ENCODE measurements at regions not wholly inside any gene's neighbourhood (a gene's known extent, or its start where the extent isn't known, plus 50 kb on each side); places are given as distances from the start of the nearest gene placed in this dataset.

DNA sequence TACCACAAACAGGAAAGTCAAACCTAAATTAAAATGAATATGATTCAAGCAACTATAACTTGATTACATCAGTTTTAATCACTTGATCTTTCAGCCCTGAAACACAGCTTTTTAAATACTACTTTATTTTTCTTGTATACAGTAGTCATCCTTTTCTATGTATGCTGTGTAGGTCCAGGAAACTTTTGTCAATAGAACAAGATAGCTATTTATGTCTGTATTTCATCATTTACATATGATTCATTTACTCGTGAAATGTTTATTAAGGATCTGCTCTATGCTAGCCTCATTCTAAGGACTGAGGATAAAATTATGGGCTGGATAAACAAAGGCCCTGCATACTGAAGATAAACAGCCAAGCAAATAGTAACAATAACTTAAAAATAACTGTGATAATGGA lies 930.2 kb downstream of the TFAP2A start:
- Histone ChIP-seq H3K27me3 (ENCODE audit: control insufficient read depth, insufficient read depth, low read length) (no peaks in the 10 kb centered on the region), H3K23ac (ENCODE audit: low read depth, low read length) (no peak overlapping the region), H2BK120ac (ENCODE audit: low read depth, low read length) (no peak overlapping the region), H3K9me3 (ENCODE audit: control insufficient read depth, insufficient read depth, low read length) (no peaks in the 10 kb centered on the region), H4K5ac (ENCODE audit: low read depth, low read length) (no peak overlapping the region), H2BK15ac (ENCODE audit: low read depth, low read length) (no peak overlapping the region), H3K79me1 (ENCODE audit: low read depth in 1 of 2, low read length in 2 of 2) (no peaks in the 10 kb centered on the region), H2AFZ (replicated peaks; ENCODE audit: low read length, poor library complexity) (no peak overlapping the region), H3K4ac (ENCODE audit: low read depth, low read length) (peak overlapping the region; percentile 64; the same call in 1 of the 2 replicates), H2AK5ac (ENCODE audit: low read depth, low read length) (peak overlapping the region; percentile 70), H3K56ac (ENCODE audit: extremely low read depth, insufficient read depth, low read length) (no peak overlapping the region), H3K27ac (ENCODE audit: insufficient read depth, low read length) (no peak overlapping the region), H3K18ac (ENCODE audit: low read depth, low read length) (peak overlapping the region; percentile 39; the same call in 1 of the 2 replicates), H2AK9ac (replicated peaks; ENCODE audit: low read depth, low read length, poor library complexity) (no peak overlapping the region), H3K4me2 (ENCODE audit: low read depth, low read length) (peak overlapping the region; percentile 10; the same call in 1 of the 2 replicates), H2BK20ac (ENCODE audit: low read depth, low read length) (no peak overlapping the region), H3K9me1 (ENCODE audit: insufficient read depth, low read length) (no peaks in the 10 kb centered on the region; the same call in 1 of the 2 replicates), H3K36me3 (ENCODE audit: control insufficient read depth, insufficient read depth, low read length) (no peaks in the 10 kb centered on the region), H3K9ac (ENCODE audit: low read depth, low read length) (no peak overlapping the region), H2BK5ac (ENCODE audit: low read depth, low read length, poor library complexity, severe bottlenecking) (peak overlapping the region; percentile 67), H4K8ac (ENCODE audit: low read depth in 2 of 2, low read length in 2 of 2) (no peak overlapping the region), H4K20me1 (ENCODE audit: insufficient read depth, low read length) (no peaks in the 10 kb centered on the region), H3K14ac (replicated peaks; ENCODE audit: low read depth, low read length) (no peak overlapping the region), H3K4me1 (ENCODE audit: control insufficient read depth, insufficient read depth, low read length) (peaks cover 11% of the 10 kb centered on the region), H3K4me3 (ENCODE audit: insufficient read depth, low read depth, low read length) (no peak overlapping the region), H4K91ac (ENCODE audit: insufficient read depth, low read depth, low read length) (no peak overlapping the region)
- intact Hi-C loops (cut with micrococcal nuclease) (loop anchor here (5.0 kb wide), 2 partner anchors 38 to 502 kb away; no protein-coding TSS in a partner anchor), in situ Hi-C loops (cut with MboI; ENCODE audit: low sequenced_read_pairs) (loop anchor here (25.0 kb wide), 1 partner anchor 1253 kb away; the partner anchor contains the start of gene TMEM14B), dilution Hi-C loops (cut with HindIII; ENCODE audit: low sequenced_read_pairs, unreplicated experiment) (no loop called here)
- POLR2A ChIA-PET (ENCODE audit: unreplicated experiment) = no interaction called here
- WGBS, 2 experiments (ENCODE audit: extremely low coverage in 2 of 2, insufficient read length in 1 of 2) = no CpG with 5 or more reads among the region's 1 CpG
- DNase-seq (peak; percentile 19), ATAC-seq (ENCODE audit: low read depth) (peak; percentile 13; the same call in 1 of the 2 replicates)
- BruUV-seq (replicated peaks) = no TSS peak
- TF ChIP-seq USF2 (IDR thresholded peaks at IDR 0.05; ENCODE audit: low read depth, low read length) (no peak), FOS (IDR thresholded peaks at IDR 0.05; ENCODE audit: low read depth, low read length) (no peak), MAFK (IDR thresholded peaks at IDR 0.05; ENCODE audit: low read depth, low read length) (no peak), SMC3 (IDR thresholded peaks at IDR 0.05; ENCODE audit: low read depth, low read length) (no peak), MXI1 (IDR thresholded peaks at IDR 0.05; ENCODE audit: borderline replicate concordance, low read depth, low read length) (no peak), RAD21 (IDR thresholded peaks at IDR 0.05; ENCODE audit: low read length) (no peak), RCOR1 (IDR thresholded peaks at IDR 0.05; ENCODE audit: insufficient replicate concordance, low read length) (no peak), NFE2L2 (IDR thresholded peaks at IDR 0.05; ENCODE audit: low read depth, low read length) (no peak), MAZ (IDR thresholded peaks at IDR 0.05; ENCODE audit: borderline replicate concordance, low read depth, low read length) (no peak)
- TF ChIP-seq, protein P1, sequence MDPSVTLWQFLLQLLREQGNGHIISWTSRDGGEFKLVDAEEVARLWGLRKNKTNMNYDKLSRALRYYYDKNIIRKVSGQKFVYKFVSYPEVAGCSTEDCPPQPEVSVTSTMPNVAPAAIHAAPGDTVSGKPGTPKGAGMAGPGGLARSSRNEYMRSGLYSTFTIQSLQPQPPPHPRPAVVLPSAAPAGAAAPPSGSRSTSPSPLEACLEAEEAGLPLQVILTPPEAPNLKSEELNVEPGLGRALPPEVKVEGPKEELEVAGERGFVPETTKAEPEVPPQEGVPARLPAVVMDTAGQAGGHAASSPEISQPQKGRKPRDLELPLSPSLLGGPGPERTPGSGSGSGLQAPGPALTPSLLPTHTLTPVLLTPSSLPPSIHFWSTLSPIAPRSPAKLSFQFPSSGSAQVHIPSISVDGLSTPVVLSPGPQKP (IDR thresholded peaks at IDR 0.05; ENCODE audit: borderline replicate concordance, low read depth, low read length) = no peak
- TF ChIP-seq, protein P2, sequence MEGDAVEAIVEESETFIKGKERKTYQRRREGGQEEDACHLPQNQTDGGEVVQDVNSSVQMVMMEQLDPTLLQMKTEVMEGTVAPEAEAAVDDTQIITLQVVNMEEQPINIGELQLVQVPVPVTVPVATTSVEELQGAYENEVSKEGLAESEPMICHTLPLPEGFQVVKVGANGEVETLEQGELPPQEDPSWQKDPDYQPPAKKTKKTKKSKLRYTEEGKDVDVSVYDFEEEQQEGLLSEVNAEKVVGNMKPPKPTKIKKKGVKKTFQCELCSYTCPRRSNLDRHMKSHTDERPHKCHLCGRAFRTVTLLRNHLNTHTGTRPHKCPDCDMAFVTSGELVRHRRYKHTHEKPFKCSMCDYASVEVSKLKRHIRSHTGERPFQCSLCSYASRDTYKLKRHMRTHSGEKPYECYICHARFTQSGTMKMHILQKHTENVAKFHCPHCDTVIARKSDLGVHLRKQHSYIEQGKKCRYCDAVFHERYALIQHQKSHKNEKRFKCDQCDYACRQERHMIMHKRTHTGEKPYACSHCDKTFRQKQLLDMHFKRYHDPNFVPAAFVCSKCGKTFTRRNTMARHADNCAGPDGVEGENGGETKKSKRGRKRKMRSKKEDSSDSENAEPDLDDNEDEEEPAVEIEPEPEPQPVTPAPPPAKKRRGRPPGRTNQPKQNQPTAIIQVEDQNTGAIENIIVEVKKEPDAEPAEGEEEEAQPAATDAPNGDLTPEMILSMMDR (conservative IDR thresholded peaks at IDR 0.05; ENCODE audit: low read depth, low read length) = no peak
- CTCF ChIA-PET = interaction anchor here (0.6 kb wide), 1 partner anchor 40 kb away, joined by 3 read pairs; no protein-coding TSS in a partner anchor
